Bone marrow (tissue), 2 donors: ENCODE measurements at regions not wholly inside any gene's neighbourhood (a gene's known extent, or its start where the extent isn't known, plus 50 kb on each side); places are given as distances from the start of the nearest gene placed in this dataset.

Experiments used
- DNase-seq, 2 donors: peaks; one replicate each; lab custom pipeline; 2025; lab: John Stamatoyannopoulos, UW

DNA sequence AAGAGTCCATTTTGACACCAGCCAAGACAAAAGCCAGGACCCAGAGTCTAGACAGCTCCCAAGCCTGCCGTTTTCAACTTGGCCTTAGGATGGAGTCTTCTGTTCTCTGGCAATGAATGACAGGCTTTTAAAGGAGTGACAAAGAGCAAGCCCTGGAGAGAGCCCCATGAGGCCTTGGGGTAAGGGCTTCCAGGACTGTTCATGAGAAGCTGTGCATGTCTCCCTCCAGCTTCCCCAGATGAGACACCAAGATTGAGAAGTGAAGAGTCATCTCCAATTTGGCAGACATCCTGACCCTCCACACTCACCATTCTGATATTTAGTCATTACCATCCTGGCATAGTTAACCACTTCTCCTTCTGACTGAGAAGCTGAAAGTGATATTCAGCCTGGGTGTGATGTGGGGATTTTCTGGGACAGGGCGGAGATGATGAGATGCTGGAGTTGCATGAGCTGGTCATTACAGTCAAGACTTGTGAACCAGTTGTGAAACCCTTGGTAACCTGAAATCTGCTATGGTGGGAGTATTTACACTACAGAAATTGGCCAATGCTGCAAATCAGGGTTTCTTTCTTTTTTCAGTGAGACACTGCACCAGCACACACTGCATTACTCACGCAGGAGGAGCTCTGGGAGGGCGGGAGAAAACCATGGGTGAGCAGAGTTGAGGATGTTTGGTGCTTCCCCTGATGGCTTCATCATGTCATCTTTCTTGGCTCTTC, 77.8 kb downstream of the VCPKMT start:
- peak; percentile 67 to 98 for DNase-seq

DNA sequence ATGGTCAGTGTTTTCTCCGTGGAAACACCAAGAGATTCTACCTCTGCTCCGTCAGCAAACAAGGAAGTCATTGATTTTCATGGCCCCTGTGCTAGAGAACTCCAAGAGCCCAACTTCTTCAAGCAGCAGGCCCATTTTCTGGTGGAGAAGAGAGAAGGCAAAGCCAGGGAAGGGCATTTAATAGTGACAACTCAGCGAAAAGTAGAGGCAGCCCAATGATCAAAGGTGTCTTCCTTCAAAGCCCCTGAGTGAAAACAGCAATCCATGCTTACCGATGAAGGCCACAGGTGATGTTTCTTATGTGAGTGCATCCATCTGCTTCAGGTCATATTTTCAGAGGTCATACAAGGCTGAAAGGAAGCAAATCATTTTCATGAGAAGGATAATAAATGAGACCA, 77.3 kb downstream of the VCPKMT start:
- DNase-seq: peak in 1 of 2 donors; percentile 62

DNA sequence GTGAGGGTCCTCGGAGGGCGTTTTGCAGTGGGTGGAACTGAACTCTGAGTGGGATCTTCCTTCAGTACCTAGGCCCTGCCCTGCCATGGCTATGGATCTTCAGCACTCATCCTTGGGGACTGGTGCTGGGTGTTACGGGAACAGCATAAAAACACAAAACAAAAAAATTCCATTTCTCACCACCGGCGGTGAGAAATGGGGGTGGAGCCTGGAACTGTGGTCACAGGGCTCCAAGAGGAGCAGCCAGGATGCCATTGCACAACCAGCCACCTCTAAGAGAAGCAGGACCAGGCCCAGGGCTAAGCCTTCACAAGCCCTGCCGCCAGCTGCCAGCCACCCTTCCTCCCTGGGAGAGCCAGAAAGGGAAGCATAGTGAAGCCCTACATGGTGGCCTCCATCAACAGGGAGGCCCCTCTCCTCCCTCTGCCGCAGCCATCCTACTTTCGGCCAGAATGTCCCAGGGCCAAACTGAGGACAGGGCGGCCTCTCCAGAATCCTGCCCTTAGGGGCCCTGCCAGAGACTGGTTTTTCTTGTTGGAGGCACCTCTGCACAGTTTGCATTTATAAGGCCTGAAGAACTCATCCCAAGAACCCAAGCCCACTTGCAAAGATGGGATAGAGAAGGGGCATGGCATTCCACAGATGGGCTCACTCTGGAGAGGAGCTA, 76.5 kb downstream of the VCPKMT start:
- peak in 1 of 2 donors; percentile 43 for DNase-seq

DNA sequence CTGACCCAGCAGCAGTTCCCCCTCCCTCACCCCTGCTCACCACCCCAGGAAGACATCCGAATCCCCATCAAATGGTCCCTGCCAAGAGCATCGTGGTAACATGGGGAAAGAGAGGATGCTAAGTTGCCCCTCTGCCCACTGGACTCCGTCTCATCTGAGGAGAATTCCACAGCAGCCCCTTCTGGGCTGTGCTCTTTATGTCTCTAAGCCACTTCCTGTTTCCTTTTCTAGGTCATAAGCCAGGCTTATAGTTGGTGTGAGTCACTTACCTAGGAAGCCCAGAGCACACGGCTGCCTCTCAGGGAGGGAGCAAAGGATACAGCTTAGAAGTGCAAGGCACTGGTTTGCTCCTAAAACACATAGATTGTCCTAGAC, 76.0 kb downstream of the VCPKMT start:
- peak; percentile 40 to 89 for DNase-seq

DNA sequence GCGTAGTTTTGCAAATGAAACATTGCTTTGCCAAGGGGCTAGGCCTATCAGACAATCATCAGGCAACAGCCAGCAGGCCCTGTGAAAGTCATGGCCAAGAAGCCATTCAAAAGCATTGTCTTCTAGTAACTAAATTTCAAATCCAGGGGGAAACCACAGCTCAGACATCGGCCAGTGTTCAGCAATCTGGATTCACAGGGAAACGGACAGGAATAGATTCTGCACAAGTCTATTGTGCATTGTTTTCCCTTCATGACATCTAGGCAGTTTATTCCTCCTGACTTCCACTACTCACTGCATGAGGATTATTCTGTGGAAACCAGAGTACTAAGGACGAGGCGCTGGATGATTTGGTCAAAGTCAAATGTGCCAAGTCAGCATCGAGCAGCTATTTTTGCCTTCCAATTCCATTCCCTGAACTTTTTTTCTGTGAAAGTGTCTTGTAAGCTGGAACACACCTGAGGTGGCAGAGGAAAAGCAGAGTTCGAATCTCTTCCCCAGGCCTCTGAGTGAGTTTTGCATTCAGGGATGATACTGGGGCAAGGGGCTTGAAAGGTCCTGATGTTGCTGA, 75.4 kb downstream of the VCPKMT start:
- DNase-seq: no peak

DNA sequence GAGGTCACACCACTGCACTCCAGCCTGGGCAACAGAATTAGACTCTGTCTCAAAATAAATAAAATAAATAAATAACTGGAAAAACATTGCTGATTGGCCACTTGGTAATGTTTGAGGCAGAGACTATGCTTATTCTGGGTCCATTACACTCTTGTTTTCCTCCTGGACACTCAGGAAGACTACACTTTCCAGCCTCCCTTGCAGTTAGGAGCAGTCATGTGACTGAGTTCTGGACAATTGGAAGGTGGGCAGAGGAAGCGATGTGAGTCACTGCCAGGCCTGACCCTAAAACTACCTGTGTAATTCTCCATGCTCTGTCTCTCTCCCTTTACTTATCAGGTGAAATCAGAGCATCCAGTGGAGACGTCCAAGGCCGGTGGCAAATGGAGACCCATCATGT, 74.4 kb downstream of the VCPKMT start:
- DNase-seq: no peak

DNA sequence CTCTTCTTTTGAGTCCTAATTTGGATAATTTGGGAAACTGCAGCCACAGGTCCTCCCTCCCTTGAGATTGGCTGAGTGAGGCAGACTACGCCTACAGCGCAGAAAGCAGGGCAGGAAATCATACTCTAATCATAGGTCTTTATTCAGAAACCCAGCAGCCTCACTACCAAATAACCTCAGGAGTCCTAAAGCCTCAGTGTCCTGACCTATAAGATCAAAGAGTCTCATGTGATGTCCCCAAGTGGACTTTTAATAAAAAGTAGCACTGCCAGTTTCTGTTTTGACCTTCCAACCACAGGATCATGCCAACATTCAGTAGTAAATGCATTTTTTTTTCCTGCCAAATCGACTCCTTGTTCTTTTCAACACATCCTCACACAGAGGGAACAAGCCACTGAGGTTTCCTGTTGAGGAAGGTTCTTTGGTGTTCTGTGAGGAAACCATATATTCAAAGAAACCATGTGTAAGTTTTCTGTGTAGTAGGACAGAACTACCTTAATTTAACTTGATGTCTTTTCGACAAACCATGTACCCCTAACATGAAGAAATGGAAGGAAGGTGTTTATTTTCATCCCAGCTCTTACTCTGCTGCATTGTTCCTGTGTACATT, 72.2 kb downstream of the VCPKMT start:
- DNase-seq: peak in 1 of 2 donors; percentile 23

DNA sequence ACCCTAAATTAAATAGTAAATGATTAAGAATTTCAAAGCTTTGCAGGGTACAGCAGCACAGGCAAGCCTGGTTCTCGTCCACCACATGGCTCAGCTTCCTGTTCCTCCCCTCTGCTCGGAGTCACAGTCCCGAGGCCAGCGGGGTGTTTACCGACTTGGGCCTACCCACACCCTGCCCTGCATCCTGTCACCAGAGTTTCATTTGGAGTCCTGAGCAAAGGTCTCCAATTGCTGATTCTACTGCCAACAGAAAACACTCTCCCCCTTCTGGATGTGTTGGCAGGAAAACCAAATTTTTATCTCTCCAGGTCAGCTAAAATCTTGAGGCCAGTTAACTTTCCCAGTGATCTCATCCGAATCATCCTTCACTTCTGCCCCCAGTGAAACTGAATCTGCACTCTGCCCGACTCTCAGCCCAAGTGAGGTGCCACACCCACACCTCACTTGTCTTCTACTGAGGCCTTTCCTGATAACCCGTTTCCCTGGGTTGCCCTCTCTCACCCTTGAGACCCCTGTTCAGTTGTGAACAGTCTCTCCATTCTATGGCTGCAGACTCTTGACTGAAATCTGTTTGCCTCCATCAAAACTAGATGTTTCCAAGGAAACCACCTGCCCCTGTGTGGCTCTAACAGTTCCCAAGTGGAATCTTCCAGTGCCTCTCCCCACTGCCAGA, 71.2 kb downstream of the VCPKMT start:
- peak; percentile 55 to 96 for DNase-seq

DNA sequence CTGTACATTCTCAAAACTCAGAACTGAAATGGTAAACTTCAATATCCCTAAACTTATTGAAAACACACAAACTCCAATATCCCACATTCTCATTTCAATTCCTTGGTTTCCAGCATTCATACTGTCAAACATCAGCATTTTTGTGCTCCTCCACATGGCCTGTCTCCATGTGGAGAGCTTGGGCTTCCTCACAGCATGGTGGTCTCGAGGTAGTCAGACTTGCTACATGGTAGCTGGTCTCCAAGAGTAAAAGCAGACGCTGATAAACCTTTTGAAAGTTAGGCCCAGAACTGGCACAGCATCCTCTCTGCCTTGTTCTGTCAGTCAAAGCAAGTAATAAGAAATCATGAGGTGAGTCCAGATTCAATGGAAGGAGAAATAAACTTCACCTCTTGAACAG, 70.5 kb downstream of the VCPKMT start:
- DNase-seq: no peak

DNA sequence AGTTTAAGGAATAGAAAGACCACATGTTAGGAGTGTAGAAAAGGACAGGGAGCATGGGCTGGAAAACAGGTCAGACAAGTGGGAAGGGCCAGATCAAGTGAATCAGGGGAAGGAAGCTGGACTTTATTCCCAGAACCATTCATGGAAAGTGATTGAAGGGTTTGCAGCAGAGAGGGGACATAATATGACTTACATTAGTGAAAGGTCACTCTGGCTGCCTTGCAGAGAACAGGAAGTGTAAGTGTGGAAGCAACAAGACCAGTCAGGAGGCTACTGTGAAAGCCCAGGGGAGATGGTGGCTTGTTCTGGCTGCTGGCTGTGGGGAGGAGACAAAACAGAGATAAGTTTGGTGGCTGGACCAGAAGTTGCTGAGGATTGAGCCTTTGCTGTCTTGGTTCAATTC, 69.1 kb downstream of the VCPKMT start:
- no peak for DNase-seq

DNA sequence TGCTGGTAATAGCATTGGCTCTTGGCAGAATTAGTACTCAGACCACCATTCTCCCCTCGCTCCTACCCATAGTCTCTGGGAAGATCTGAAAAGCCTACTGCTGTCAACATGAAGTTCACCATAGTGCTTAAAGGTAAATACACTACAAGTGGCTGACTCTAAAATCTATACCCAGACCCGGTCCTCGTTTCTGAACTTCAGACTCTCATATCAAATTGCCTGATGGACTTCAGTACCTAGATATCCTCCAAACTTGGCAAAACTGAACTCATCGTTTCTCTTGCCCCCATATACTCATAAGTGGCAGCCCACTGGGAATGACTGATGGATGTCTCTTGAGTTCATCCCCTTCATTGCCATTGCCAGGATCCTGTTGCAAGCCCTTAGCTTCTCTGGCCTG, 67.3 kb downstream of the VCPKMT start:
- DNase-seq: no peak

DNA sequence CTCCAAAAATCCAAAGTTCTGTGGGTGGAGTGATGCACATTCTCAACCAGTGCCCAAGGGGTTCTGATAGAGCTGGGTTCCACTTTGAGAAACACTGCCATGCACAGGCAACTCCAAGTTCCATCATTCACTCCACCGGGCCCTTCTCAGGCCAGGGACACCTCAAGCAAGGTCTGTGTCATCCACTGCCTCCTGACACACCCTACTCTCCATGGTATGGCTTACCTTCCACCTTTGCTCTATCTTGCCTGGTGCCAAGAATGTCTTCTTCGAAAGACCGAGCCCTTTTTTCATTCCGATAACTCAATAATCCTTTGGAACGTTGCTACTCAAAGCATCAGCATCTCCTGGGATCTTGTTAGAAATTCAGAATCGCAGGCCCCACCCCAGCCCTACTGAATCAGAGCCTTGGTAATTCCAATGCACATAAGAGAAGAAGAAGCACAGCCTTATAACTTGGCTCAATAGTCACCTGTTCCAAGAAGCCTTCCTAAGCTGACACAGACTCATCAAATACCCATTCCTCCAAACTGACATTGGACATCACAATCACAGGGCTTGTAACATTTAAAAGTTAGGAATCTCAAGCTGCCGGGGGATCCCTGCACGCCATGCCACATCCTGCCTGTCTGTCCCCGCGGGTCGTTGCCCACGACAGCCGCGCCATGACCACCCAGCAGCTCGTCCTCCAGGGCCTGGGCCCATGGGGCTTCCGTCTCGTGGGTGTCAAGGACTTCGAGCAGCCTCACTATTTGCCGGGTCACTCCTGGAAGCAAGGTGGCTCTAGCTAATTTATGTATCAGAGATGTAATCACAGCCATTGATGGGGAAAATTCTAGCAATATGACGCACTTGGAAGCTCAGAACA, 66.4 kb downstream of the VCPKMT start:
- DNase-seq: no peak

DNA sequence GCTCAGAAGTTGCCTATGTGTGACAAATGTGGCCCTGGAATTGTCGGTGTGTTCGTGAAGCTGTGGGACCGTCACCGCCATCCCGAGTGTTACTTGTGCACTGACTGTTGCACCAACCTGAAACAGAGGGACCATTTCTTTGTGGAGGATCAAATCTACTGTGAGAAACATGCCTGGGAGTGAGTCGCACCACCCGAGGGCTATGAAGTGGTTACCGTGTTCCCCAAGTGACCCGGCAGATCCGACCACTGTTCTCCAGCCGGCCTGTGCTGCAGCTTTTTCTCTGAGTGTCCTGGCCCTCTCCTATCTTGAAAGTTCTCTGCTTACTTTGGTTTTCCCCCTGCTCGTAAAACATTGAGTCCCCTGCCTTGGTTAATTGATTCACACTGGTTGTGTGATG, 65.3 kb downstream of the VCPKMT start:
- no peak for DNase-seq

DNA sequence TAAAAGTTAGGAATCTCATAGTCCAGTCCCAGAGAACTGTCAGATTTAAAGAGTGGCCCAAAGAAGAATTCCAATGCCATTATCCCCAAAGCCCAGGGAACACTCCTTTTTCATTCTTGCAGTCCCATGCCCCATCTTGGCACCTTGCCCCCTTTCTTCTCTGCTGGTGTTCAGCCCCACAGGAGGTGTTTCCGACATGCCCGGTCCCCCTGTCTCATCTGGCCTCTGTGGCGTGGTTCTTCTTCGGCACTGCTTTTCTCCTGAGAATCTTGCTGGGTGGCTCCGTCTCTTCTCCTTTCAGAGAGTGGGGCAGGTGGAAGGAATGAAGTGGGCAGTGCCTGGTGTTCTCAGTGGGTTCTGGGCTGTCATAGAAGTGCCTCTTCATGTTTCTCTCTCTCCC, 64.7 kb downstream of the VCPKMT start:
- no peak for DNase-seq

DNA sequence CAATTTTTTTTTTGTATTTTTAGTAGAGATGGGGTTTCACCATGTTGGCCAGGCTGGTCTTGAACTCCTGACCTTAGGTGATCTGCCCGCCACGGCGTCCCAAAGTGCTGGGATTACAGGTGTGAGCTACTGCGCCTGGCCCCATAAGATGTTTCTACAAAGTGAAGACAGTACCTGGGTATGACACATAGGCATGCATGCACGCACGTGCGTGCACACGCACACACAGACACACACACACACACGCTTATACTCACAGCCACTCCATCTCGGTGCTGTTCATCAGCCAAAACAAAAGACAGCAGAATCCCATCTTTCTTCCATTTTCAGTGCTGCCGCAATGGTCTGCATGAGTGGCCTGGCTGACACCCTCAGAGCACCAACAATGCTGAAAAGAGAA, 63.9 kb downstream of the VCPKMT start:
- DNase-seq: no peak

DNA sequence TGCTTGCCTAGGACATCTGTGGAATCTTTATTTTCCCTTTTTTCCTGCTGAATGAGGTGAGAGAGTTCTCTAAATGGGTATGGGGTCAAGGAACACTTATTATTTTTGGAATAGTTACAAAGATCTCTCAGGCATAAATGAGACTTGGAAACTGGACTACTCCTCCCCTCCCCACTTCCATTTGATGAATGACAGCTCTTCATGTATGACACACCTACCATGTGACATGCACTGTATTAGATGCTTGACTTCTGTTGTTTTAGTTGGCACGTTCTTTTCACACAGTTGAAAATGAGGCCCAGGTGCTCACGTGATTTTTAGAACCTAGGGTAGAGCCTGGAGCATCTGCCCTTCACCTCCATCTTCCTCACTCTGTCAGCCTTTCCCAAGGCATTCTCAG, 62.4 kb downstream of the VCPKMT start:
- DNase-seq: no peak

DNA sequence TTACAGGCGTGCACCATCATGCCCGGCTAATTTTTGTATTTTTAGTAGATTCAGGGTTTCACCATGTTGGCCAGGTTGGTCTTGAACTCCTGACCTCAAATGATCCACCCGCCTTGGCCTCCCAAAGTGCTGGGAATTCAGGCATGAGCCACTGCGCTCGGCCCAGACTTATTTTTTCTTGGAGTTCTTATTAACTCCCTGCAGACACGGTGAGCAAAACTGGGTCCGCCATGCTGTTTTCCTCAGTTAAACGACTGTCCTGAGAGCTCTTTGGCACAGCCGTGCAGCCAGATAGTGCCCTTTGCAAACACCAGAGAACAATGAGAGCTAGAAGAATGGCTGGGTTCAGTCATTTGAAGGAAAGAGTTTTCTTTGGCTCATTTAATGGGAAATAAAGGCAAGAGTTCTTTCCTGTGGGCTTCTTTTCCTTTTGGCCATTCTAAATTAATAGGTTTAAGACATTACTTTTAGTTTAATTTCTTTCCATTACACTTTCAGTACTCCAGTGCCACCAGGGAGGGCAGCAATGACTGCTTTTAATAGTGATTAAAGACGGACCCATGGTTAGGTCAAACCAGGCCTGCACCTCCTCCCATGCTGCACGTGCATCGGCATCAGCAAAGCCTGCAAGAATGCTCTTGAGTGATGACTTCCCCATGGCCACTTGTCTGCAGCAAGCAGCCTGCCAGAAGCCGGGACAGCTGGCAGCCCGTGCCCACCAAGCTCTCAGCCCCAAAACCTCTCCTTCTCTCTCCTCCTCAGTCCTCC, 60.7 kb downstream of the VCPKMT start:
- no peak for DNase-seq

DNA sequence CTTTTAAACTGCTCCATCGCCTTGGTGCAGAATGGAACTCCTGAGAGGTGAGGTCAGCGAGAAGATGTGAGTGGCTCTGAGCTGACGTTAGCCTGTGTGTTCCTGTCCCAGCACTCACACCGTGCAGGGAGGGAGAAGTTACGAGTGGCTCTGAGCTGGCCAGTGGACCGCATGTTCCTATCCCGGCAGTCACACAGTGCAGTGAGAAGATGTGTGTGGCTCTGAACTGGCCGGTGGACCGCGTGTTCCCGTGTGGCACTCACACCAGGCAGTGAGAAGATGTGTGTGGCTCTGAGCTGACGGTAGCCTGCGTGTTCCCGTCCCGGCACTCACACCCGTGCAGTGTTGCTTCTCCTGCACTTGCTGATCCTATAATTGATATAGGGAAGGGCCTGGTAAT, 59.9 kb downstream of the VCPKMT start:
- no peak for DNase-seq

DNA sequence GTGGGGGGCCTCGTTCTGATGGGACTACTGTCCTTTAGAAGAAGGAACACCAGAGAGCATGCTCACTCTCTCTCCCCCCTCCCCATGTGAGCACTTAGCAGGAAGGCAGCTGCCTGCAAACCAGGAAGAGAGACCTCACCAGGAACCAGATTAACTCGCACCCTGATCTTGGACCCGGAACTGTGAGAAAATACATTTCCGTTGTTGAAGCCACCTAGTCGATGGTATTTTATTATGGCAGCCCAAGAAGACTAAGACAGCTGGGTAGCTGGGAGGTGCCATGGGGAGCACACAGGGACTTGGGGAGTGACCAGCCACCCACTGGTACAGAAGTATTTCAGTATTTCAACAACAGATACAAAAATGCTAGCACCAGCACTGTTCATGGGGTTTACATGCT, 59.0 kb downstream of the VCPKMT start:
- DNase-seq: no peak

DNA sequence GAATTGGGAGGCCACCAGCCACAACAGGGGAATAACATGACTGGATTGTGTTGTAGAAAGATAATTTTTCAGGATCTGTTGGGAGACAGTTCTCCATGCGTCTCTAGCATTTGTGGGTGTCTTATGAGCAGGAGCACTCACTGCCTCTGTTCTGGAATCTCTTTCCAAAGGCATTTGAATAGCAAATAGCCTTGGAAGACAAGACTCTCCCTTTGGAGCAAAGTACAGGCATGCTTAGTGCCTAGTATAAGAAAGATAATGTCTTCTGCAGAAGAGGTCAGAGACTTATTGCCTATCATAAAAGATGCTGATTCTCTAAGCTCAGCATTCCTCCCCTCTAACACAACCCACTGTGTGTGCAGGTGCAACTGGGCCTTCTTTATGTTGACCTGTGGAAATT, 58.3 kb downstream of the VCPKMT start:
- DNase-seq: no peak
